Neural cell (in vitro differentiated cells): ENCODE measurements at regions not wholly inside any gene's neighbourhood (a gene's known extent, or its start where the extent isn't known, plus 50 kb on each side); places are given as distances from the start of the nearest gene placed in this dataset.

Source experiments
- H2AFZ ChIP-seq: fragments of 200-600, 300-800 bp; sonication (generic), shearing (Covaris generic); 2 replicates; pipeline ENCODE4 v1.6.0; 2014; ENCODE audit warnings: low read depth, mild to moderate bottlenecking, antibody characterized with exemption, low read length, moderate library complexity
- H3F3A ChIP-seq: fragments of 200-600 bp; shearing (Covaris generic); 2 replicates; pipeline ENCODE4 v1.6.1; 2016; ENCODE audit warnings: mild to moderate bottlenecking, moderate library complexity, mixed read lengths, antibody characterized with exemption, low read length; ENCODE audit not compliant: insufficient read depth, poor library complexity, severe bottlenecking
- H3K27ac ChIP-seq: fragments of 200-600, 300-800 bp; sonication (generic), shearing (Covaris generic); 2 replicates; pipeline ENCODE4 v1.5.1; 2014; ENCODE audit warnings: mild to moderate bottlenecking, low read length, moderate library complexity
- H3K27me3 ChIP-seq: fragments of 300-800, 200-600 bp; sonication (generic), shearing (Covaris generic); 2 replicates; pipeline ENCODE4 v1.6.0; 2014; ENCODE audit warnings: mild to moderate bottlenecking, low read depth, low read length, moderate library complexity; ENCODE audit not compliant: insufficient read depth
- H3K36me3 ChIP-seq: fragments of 300-800, 200-600 bp; sonication (generic), shearing (Covaris generic); 2 replicates; pipeline ENCODE4 v1.5.1; 2014; ENCODE audit warnings: mild to moderate bottlenecking, antibody characterized with exemption, low read length, moderate library complexity; ENCODE audit not compliant: insufficient read depth
- H3K4me2 ChIP-seq: fragments of 300-800, 200-600 bp; sonication (generic), shearing (Covaris generic); 2 replicates; pipeline ENCODE4 v1.6.0; 2014; ENCODE audit warnings: mild to moderate bottlenecking, low read length
- H3K4me3 ChIP-seq: fragments of 300-800, 200-600 bp; sonication (generic), shearing (Covaris generic); 2 replicates; pipeline ENCODE4 v1.5.1; 2014; ENCODE audit warnings: mild to moderate bottlenecking, low read length, moderate library complexity
- H3K79me2 ChIP-seq: fragments of 200-600 bp; shearing (Covaris generic); replicated peaks from 2 replicates; pipeline ENCODE4 v1.6.0; 2014; ENCODE audit warnings: mild to moderate bottlenecking, low read length, moderate library complexity; ENCODE audit not compliant: insufficient read depth
- H3K9ac ChIP-seq: fragments of 300-800, 200-600 bp; sonication (generic), shearing (Covaris generic); 2 replicates; pipeline ENCODE4 v1.6.1; 2016; ENCODE audit warnings: mild to moderate bottlenecking, low read length, mixed read lengths
- H3K9me2 ChIP-seq: fragments of 200-600 bp; shearing (Covaris generic); 2 replicates; pipeline ENCODE4 v1.6.1; 2016; ENCODE audit warnings: mild to moderate bottlenecking, low read length, mixed read lengths; ENCODE audit not compliant: insufficient read depth
- H3K9me3 ChIP-seq: fragments of 200-600, 300-800 bp; sonication (generic), shearing (Covaris generic); 2 replicates; pipeline ENCODE4 v1.6.1; 2016; ENCODE audit warnings: mild to moderate bottlenecking, mixed run types, low read length, moderate library complexity, mixed read lengths
- H4K20me1 ChIP-seq: fragments of 200-600 bp; shearing (Covaris generic); 2 replicates; pipeline ENCODE4 v1.6.1; 2016; ENCODE audit warnings: mild to moderate bottlenecking, mixed run types; ENCODE audit not compliant: insufficient read depth
- CTCF ChIP-seq: fragments of 450-650 bp; IDR thresholded peaks from 2 replicates; pipeline ENCODE4 v1.5.1; 2014; ENCODE audit warnings: antibody characterized with exemption, mild to moderate bottlenecking, moderate library complexity; ENCODE audit not compliant: poor library complexity, severe bottlenecking
- EP300 ChIP-seq: fragments of 450-650 bp; conservative IDR thresholded peaks from 2 replicates; pipeline ENCODE4 v1.6.1; 2014; ENCODE audit warnings: antibody characterized with exemption, mild to moderate bottlenecking, moderate library complexity; ENCODE audit not compliant: poor library complexity, severe bottlenecking
- EZH2 ChIP-seq: fragments of 200-600, 300-800 bp; shearing (Covaris generic), sonication (generic); IDR thresholded peaks from 2 replicates; pipeline ENCODE4 v1.6.1; 2014; ENCODE audit warnings: antibody characterized with exemption, low read length, borderline replicate concordance, mild to moderate bottlenecking; ENCODE audit not compliant: insufficient read depth, poor library complexity, severe bottlenecking
- MXI1 ChIP-seq: fragments of 450-650 bp; conservative IDR thresholded peaks from 2 replicates; pipeline ENCODE4 v1.6.1; 2014; ENCODE audit warnings: antibody characterized with exemption, mild to moderate bottlenecking; ENCODE audit not compliant: poor library complexity, severe bottlenecking
- POLR2AphosphoS5 ChIP-seq: IDR thresholded peaks from 2 replicates; pipeline ENCODE4 v1.6.1; 2012
- RAD21 ChIP-seq: fragments of 450-650 bp; conservative IDR thresholded peaks from 2 replicates; pipeline ENCODE4 v1.6.1; 2014; ENCODE audit warnings: antibody characterized with exemption, mild to moderate bottlenecking, moderate library complexity
- REST ChIP-seq: IDR thresholded peaks from 2 replicates; pipeline ENCODE4 v1.6.1; 2012; ENCODE audit warnings: borderline replicate concordance
- SMC3 ChIP-seq: fragments of 450-650 bp; conservative IDR thresholded peaks from 2 replicates; pipeline ENCODE4 v1.6.1; 2014; ENCODE audit warnings: antibody characterized with exemption, mild to moderate bottlenecking, moderate library complexity; ENCODE audit not compliant: poor library complexity
- TAF1 ChIP-seq: IDR thresholded peaks from 2 replicates; pipeline ENCODE4 v1.6.1; 2012; ENCODE audit warnings: low read depth

GRCh38 chrX:13518126-13518525 lies 51.3 kb upstream of the EGFL6 start:
- no peaks in the 10 kb centered on the region for H3K79me2 ChIP-seq
- H3K9me3 ChIP-seq, result no peaks in the 10 kb centered on the region
- no peaks in the 10 kb centered on the region for H3F3A ChIP-seq
- H3K9ac ChIP-seq, result no peak overlapping the region
- H3K9me2 ChIP-seq, result no peaks in the 10 kb centered on the region
- H2AFZ ChIP-seq, result no peak overlapping the region
- H3K27ac ChIP-seq, result no peak overlapping the region
- H3K4me2 ChIP-seq, result no peak overlapping the region
- TF ChIP-seq MXI1, result no peak
- TF ChIP-seq RAD21, result no peak
- no peak for TF ChIP-seq SMC3
- TF ChIP-seq POLR2AphosphoS5, result no peak
- no peak for TF ChIP-seq CTCF
- no peak for TF ChIP-seq TAF1
- TF ChIP-seq EP300, result no peak
- TF ChIP-seq EZH2, result no peak
- H3K36me3 ChIP-seq, result no peaks in the 10 kb centered on the region
- H3K4me3 ChIP-seq, result no peak overlapping the region
- no peaks in the 10 kb centered on the region for H4K20me1 ChIP-seq
- no peaks in the 10 kb centered on the region for H3K27me3 ChIP-seq

- no peaks in the 10 kb centered on the region for H3F3A ChIP-seq
- no peaks in the 10 kb centered on the region for H4K20me1 ChIP-seq
- no peak overlapping the region for H3K9ac ChIP-seq
- no peaks in the 10 kb centered on the region for H3K9me3 ChIP-seq
- H3K27me3 ChIP-seq, result no peaks in the 10 kb centered on the region
- no peaks in the 10 kb centered on the region for H3K79me2 ChIP-seq
- H3K9me2 ChIP-seq, result no peaks in the 10 kb centered on the region
- no peaks in the 10 kb centered on the region for H3K36me3 ChIP-seq
- H3K4me2 ChIP-seq, result no peak overlapping the region
- TF ChIP-seq SMC3 (no peak), CTCF (no peak), REST (no peak), RAD21 (no peak), EZH2 (no peak), TAF1 (no peak), EP300 (no peak), POLR2AphosphoS5 (no peak), MXI1 (no peak)
- no peak overlapping the region for H3K4me3 ChIP-seq
- no peak overlapping the region for H3K27ac ChIP-seq
- no peak overlapping the region for H2AFZ ChIP-seq
Measured at GRCh38 chrX:13515211-13515930, 54.0 kb upstream of the EGFL6 start.
